ENCODE measurements at regions not wholly inside any gene's neighbourhood (a gene's known extent, or its start where the extent isn't known, plus 50 kb on each side); places are given as distances from the start of the nearest gene placed in this dataset.
A peak's percentile ranks its signal among the peaks of the same experiment; 100 is the strongest.

DNA sequence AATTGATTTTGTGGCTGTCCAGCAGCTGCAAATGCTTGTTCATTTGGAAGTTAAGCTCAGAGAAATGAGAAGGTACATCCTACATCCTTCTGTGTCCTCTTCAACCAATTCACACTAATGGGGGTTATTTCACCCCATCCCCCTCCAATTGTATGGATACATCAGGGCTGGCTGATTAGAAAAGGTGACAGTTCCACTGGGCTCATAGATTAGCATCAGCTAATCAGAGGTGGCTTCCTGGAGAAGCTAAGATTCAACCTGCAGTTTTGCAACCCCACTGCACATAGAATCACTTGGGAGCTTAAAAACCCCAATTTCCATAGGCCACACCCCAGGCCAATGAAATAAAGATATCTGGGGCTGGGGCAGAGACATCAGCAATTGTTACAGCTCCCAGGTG, 217.7 kb upstream of the TLE3 start:
- no peak for DNase-seq

DNA sequence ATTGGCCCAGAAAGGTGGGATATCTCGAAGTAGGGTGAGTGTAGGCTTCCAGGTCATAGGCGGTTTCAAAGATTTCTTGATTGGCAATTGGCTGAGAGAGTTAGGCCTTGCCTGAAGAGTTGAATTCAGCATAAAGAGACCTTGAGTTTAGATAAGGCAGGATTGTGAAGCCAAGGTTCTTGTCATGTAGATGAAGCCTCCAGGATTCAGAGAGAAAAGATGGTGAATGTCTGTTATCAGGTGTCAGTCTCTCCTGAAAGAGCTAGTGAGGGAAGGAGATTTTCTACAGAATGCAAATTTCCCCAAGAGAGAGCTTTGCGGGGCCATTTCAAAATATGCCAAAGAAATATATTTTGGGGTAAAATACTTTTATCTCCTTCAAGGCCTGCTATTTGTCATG, 217.0 kb upstream of the TLE3 start:
- no peak for DNase-seq

DNA sequence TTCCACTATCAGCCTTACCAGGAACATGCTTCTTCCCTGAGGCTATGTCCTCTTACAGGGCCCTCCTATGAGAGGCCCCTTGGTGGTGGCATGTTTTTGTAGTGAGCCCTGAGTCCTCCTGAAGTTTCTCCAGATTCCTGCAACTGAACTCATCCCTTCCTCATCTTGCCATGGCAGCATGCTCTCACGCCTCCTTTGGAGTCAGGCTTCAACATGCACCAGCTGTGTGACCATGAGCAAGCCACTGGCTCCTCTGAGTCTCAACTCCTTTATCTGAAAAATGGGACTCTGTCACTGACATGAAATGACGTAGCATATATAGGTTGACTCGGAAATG, 216.3 kb upstream of the TLE3 start:
- DNase-seq, result no peak

DNA sequence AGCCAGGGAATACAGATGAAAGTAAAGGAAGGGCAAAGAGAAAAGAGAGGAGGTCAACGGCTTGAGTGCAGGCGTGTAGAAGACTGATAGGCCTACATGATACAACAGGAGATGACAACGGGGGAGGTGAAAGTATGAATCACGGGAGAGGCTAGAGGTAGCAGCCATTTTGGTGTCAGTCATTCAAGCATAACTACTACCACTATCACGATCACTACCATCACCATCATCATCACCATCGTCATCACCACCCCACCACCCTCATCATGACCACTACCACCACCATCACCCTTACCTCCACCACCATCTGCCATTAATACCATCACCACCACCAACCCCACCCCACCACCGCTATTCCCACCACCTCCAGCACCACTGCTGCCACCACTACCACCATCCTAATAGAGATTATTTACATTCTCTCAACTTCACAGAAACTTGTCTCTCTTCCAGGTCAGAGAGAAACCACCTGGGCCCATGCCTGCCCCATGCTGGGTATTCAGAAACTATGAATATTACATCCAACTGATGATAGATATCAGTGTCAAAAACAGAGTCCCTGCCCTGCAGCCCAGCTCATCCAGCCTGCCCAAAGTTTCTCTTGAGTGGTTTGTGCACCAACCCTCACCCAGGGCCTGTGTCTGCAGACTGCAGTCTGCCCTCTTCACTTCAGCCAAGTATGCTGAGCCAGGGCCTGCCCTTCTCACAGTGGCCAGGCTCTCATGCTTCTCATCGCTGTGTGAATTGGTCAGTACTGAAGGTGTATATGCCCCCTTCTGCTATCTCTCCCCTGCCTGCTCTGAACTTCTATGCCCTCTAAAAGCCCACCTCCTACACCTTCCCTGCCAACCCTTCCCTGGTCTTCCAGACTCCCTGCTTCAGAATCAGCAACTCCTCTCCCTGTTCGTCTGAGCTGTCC, 215.6 kb upstream of the TLE3 start:
- no peak for DNase-seq

DNA sequence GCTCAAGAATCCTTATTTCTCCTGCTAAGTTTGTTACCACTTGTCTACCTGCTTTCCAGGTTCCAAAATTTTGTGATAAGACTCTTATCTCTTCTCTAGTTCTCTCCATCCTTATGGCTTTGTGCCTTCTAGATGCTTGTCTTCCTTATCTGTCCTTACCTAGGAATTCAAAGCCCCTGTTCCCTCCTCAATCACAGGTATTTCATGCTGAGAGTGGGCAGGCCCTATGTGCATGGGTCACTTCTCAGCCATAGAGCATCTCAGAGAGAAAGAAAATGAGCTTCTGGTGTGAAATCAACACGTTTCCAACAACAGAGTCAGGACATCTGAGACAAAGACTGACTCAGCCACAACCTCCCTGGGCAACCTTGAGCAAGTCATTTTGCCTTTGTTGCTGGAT, 214.1 kb upstream of the TLE3 start:
- no peak for DNase-seq

DNA sequence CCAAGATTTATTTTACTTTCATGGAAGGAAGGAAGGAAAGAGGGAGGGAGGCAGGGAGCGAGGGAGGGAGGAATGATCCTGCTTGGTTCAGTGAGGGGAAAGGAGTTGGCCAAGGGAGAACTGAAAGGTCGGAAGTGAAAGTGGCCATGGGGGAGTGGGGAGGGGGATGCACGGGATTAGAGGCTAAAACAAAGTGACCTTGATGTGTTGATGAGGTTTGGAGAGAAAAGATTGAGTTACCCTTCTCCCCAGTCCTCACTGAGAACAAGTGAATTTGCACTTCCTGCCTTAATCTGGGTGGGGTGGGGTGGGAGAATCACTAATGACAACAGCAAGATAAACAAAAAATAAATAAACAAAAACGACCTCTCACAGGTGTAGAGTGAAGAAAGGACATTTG, 212.0 kb upstream of the TLE3 start:
- DNase-seq, result no peak

DNA sequence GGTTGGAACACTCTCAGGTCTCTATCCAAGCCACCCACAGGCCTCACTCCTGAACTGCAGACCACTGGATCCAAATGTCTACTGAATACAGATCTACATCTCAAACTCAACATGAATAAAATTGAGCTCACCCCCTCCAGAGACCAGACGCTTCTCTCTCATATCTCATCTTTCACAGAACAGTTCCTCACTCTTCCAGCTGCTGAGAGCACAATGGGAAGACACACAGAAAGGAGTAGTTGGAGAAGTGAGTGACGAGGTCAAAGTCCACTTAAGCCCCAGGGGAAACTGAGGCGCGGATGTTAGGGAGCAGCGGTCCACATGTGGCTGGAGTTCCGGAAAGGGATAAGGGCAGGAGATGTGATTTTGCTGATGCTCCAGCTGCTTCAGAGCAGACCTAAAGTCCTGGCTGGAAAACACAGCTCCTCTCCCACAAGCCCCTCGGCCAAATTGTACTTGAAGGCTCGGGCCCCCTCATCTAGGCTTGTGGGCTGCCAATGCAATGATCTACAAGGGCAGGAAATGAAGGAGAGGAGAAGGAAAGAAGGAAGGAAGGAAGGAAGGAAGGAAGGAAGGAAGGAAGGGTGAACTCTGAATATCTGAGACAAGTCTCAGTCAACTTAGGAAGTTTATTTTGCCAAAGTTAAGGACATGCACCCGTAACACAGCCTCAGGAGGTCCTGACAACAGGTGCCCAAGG, 211.2 kb upstream of the TLE3 start:
- no peak for DNase-seq

DNA sequence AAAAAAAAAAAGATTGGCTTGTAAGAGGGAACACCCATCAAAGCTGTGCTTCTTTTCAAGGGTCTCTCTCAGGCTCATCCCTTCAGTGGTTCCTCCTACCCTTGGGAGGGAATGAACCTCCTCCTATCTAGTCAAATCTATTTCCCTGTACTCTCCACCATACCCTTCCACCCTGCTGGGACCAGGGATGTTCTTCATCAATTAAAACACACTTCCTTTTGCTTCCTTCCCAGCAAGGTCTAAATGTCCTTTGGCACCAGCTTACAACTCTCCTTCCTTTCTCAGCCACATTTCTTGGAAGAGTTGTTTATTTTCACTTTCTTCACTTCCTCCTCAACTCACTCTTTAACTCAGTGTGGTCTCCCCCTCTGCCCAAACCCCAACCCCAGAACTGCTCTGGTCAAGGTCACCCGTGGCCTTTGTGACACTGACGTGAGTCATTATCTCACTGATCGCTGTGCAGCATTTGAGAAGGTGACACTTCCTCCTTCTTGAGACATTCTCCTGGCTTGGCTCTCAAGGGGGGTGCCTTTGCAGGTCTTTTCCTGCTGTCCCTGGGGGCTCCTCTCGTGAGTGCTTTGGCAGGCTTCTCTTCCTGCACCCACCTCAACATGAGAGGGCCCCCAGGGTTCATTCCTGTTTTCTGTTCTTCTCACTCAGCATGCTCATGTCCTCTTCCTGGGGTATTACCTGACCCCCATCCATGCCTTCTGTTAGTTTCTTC, 210.5 kb upstream of the TLE3 start:
- DNase-seq, result no peak

DNA sequence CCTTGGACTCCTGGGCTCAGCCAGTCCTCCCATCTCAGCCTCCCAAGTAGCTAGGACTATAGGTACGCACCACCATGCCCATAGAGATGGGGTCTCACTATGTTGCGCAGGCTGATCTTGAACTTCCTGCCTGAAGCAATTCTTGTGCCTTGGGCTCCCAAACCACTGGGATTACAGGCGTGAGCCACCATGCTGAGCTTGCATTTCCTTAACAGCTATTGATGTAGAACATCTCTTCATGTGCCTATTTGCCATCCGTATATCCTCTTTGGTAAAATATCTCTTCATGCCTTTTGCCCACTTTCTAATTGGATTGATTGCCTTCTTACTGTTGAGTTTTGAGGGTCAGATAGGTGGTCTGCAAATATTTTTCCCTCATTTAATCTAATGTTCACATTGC, 208.9 kb upstream of the TLE3 start:
- DNase-seq, result no peak

DNA sequence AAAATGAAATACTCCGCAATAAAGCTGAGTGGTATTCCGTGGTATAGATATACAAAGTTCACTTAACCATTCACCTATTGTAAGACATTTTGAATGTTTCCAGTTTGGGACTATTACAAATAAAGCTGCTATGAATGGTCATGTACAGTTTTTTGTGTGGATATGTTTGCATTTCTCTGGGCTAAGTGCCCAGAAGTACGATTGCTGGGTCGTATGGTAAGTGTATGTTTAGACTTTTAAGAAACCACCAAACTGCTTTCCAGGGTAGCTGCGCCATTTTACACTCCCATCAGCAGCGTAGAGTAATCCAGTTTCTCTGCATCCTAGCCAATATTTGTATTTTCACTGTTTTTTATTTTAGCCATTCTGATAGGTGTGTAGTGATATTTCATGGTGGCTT, 208.4 kb upstream of the TLE3 start:
- DNase-seq, result no peak

DNA sequence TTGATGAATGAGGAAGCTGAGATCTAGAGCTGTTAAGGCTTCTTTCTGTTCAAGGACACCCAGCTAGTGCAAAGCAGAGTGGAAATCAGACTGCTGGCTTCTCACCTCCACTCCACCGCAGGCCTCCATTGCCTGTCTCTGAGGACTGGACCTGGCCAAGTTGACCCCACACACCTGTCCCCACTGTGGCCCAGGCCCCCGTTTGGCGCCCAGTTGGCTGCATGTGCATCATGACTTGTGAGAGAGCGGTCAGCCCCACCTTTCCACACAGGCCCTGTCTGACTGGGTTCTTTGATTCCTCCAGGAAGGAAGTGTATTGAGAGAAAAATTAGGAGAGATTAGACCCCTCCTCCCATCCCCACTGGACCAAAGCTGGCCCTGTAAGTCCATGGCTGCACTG, 206.3 kb upstream of the TLE3 start:
- no peak for DNase-seq

DNA sequence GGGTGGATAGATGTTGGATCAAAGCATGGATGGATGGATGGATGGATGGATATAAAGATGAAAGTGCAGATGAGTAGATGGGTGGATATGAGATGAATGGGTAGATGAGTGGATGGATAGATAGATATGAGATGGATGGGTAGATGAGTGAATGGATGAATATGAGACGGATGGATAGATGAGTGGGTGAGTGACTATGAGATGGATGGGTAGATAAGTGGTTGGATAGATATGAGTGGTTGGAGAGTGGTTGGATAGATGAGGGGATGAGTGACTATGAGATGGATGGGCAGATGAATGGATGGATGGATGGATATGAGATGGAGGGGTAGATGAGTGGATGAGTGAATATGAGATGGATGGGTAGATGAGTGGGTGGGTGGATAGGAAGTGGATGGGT, 204.6 kb upstream of the TLE3 start:
- DNase-seq, result no peak

DNA sequence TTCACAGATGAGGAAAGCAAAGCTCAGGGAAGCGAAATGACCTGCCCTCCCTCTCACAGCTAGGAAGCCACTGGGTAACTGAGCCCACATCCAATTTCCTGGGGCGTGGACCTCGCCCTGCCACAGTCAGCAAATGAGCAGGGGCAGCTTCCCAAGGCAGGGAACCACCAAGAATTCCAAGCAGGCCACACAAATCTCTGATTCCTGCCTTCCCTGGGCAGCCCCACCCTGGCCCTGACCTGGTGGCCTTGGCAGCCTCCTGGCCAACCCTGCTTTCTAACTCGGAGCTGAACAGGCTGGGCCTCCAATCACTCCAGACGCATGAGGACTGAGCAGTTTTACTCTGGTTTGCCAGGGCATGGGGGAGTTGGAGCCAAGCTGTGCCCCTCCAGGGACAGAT, 203.7 kb upstream of the TLE3 start:
- DNase-seq, result no peak

DNA sequence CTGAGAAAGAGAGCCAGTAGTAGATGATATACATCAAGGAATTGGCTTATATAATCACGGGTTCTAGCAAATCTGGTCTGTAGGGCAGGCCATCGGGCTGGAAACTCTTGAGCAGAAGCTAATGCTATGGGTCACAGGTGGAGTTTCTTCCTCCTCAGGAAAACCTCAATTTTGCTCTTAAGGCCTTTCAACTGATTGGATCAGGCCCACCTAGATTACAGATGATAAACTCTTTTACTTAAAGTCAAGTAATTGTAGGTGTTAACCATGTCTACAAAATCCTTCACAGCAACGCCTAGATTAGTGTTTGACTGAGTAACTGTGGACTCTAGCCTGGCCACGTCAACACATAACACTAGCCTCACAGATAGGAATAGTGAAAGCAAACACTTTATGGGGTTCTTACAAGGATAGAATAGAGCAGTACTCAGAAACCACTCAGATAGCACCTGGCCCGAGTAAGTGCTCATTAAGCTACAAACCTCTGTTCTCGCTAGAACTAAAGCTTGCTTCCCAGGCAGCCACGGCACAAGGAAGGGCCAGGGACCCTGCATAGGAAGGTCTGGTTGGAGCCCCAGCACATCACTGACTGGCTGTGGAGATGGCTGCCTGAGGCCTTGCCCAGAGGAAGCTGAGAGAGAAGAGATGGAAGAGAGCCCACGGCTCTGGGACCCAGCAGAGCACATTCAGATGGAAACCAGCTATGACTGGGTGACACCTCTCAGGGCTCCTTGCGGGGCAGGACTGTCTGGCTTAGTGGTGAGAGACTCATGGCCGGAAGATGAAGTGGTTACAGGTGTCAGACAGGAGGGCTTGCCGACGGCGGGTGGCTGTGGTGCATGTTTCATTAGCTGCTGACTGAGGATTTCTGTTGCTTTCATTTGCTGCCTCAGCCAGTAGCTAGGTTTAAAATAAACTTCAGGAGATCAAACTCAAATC, 202.5 kb upstream of the TLE3 start:
- DNase-seq, result peak; percentile 51

DNA sequence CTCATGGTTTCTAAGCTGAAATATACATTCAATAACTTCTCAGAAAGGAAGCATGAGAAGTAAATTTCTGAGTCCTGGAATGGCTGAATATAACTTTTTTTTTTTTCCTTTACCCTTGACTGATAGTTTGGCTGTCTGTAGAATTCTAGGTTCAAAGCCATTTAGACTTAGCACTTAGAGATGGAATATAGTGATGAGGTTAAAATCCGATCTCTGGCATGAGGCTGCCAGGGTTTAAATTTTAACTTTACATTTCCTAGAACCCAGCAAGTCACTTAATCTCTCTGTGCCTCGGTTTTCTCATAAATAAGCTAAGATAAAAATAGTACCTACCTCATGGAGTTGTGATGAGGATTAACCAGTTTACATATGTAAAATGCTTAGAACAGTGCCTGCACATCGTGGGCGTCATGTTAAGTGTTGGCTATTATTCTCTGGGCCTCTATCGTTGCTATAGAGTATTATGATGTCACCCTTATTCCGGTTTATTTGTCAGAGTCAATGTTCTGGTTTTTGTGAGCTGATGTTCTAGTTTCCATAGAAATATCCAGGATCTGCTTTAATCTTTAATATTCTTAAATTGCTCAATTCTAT, 199.8 kb upstream of the TLE3 start:
- DNase-seq, result no peak

DNA sequence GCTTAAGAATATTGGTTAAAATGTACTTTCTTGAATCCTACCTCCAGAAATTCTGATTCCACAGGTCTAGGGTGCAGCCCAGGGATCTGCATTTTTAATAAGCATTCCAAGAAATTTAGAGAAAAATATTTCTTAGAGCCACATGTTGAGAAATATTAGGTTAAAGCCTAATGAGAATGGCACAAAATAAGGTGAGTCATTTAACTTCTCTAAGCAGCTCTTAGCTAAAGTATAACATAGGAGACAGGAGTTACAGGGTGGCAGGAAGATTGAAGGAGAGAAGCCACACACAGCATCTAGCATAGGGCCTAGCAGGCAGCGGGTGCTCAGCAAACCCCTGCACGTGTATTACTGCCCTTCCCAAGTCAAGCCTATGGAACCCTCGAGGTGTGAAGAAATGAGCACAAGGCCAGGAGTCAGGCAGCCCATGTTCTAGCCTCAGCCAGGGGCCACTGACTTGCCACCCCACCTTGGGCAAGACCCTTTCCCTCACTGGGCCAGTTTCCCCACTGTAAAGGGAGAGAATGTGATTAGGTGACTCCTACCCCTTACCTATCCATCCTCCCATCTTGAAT, 197.1 kb upstream of the TLE3 start:
- no peak for DNase-seq

DNA sequence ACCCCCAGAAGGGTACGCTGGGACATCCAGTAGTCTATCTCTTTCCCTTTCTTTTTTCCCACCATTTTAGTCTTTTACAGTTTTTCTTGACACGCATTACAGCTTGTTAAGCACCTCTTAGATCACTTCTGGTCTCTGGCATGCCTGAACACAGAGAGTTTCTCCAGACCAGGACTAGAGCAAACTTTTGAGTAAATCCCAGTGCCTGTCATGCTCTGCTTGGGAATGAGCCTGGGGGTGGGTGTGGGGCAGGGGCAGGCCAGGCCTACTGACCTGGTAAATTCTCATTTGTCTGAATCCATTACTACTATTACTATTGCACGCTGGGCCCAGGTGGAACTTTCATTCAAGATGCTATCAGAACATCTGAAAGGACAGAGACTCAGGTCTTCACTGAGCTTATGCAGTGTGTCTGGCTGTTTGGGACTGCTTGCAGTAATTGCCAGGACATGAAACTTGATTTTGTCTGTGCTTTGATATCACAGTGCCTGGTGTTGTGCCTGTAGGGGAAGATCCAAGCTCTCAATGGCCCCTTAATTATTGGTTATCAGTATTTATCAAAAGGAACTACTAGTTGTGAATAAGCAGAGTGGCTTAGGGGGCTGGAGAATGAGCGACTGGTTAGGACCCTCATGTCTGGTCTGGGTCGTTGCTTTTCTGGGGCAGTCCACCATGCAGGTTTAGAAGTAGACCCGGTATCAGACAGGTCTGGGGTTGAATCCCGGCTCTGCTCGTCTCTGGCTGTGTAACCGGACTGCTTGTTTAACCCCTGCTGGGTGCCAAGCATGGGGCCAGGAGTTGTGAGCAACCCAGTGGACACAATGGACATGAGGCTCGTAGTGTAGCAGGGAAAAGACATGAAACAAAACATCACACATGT, 196.1 kb upstream of the TLE3 start:
- DNase-seq, result no peak

DNA sequence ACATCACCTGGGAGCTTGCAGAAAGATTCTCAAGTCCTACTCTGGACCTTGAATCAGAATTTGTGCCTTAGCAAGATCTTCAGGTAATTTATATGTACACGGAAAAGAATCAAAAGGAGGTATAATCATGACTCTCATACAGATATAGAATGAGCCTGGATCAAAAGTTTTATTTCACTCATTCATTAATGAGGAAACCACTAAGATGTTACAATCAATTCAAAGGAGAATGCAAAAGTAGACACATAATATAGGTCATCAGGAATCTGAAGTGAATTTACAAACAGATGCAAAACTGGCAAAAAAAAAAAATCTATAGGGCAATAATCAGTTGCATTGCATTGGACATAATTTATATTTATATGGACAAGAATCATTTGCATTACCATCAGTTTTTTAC, 195.4 kb upstream of the TLE3 start:
- no peak for DNase-seq

DNA sequence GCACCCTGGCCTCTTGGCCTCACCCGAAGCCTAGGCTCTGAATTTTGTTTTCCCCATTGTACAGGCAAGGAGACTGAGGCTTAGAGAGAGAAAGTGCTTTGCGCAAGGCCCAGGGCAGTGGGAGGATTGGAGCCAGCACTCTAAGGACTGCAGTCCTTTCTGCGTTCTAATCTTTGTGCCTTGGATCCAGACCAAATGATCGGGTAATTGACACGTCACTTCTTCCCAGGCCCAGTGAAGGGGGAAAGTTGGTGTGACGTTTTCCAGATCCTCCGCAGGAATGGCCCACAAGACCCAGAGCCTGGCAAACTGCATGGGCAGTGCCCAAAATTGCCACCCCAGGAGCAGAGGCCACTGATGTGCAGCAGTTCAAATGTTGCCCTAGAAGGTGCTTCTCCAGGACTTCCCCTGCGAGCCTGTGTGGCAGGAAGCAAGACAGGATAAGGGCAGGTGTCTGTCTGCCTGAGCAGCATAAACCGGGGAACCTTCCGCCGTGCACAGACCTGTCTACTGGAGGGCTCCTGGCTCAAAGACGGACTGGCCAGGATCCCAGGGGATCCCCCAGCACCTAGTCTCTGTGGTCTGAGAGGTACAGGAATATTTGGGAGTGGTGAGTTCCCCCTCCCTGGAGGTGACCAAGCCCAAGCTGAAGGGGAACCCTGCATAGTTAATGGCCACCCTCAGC, 194.5 kb upstream of the TLE3 start:
- DNase-seq, result no peak

DNA sequence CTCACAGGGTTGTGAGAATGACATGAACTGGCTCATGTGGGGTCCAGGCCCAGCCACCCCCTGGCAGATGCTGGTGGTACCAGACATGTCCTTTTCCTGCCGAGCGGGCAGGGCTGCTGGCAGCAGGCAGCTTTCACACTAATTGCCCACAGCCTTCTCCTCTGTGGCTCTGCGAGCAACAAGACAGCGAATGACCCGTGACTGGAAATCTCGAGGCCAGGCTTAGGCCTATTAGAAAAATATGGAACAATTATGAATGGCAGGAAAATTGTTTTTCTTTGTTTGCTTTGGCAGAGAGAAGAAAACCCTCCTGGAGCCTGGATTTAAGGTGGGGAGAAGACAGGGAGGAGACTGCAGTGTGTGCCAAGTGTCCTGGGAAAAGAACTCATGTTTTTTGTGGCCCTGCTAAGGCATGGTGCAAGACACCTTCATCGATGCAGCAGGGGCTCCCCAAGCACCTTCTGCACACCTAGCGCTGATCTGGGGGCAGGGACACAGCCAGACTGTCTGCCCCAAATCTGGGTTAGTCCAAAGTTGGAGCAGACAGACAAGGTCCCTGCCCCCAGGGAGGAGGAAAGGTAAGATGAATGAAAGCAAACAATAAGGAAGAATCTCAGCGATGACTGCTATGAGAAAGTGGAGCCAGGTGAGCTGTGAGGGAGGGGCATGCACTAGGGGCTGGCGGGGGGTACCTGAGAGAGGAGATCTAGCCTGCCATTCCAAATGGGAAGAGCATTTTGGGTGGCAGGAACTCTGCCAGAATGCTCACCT, 193.8 kb upstream of the TLE3 start:
- DNase-seq, result no peak
